ENCODE measurements at regions not wholly inside any gene's neighbourhood (a gene's known extent, or its start where the extent isn't known, plus 50 kb on each side); places are given as distances from the start of the nearest gene placed in this dataset.

- no peak overlapping the region for H3K4me3 ChIP-seq (ENCODE audit: low read length)
- TF ChIP-seq CTCF (conservative IDR thresholded peaks at IDR 0.05; ENCODE audit: low read depth, low read length) = no peak
- no peak for DNase-seq (ENCODE audit: low read depth)
Measured at GRCh38 chr1:102365071-102365470, 368.3 kb upstream of the OLFM3 start.

- no peak for TF ChIP-seq CTCF (conservative IDR thresholded peaks at IDR 0.05; ENCODE audit: low read depth, low read length)
- DNase-seq (ENCODE audit: low read depth) = no peak
- no peak overlapping the region for H3K4me3 ChIP-seq (ENCODE audit: low read length)
Measured at GRCh38 chr1:102336602-102337001, 339.9 kb upstream of the OLFM3 start.

GRCh38 chr1:102318104-102318806 is 321.5 kb upstream of the OLFM3 start:
- no peak overlapping the region for H3K4me3 ChIP-seq (ENCODE audit: low read length)
- TF ChIP-seq CTCF (conservative IDR thresholded peaks at IDR 0.05; ENCODE audit: low read depth, low read length) = no peak
- no peak for DNase-seq (ENCODE audit: low read depth)

DNA sequence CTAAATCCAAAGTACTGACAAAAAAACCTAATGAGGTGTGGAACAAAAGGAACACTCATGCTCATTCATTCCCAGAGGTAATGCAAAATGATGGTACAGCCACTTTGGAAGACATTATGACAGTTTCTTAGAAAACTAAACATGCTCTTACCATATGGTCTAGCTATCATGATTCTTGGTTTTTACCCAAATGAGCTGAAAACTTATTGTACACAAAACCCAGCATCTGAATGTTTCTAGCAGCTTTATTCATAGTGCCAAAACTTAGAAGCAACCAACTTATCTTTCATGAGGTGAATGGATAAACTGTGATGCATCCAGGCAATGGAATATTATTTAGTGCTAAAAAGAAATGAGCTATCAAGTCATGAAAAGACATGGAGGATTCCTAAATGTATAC is 318.4 kb upstream of the OLFM3 start:
- no peak for TF ChIP-seq CTCF (conservative IDR thresholded peaks at IDR 0.05; ENCODE audit: low read depth, low read length)
- H3K4me3 ChIP-seq (ENCODE audit: low read length) = no peak overlapping the region
- DNase-seq (ENCODE audit: low read depth) = no peak

DNA sequence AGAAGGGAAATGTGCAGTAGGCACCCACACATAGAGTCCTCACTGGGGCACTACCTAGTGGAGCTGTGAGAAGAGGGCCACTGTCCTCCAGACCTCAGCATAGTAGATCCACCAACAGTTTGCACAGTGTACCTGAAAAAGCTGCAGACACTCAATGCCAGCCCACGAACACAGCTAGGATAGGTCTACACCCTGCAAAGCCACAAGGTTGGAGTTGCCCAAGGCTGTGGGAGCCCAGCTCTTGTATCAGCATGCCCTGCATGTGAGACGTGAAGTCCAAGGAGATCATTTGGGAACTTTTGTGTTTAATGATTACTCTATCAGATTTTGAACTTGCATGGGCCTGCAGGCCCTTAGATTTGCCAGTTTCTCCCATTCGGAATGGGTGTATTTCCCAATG is 299.4 kb upstream of the OLFM3 start:
- TF ChIP-seq CTCF (conservative IDR thresholded peaks at IDR 0.05; ENCODE audit: low read depth, low read length) = no peak
- DNase-seq (ENCODE audit: low read depth) = no peak
- no peak overlapping the region for H3K4me3 ChIP-seq (ENCODE audit: low read length)

DNA sequence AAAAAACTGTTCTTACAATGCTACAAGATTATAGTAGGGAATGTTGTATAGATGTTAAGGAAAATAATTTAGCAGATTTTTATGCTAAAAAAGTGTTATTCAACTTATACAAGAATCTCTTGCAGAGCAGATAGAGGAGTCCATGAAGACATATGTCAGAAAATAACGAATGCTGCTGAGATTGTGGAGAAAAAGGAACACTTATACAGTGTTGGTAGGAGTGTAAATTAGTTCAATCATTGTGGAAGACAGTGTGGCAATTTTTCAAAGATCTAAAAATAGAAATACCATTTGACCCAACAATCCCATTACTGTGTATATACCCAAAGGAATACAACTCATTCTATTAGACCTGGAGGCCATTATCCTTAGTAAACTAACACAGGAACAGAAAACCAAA is 286.2 kb upstream of the OLFM3 start:
- H3K4me3 ChIP-seq (ENCODE audit: low read length) = no peak overlapping the region
- TF ChIP-seq CTCF (conservative IDR thresholded peaks at IDR 0.05; ENCODE audit: low read depth, low read length) = no peak
- no peak for DNase-seq (ENCODE audit: low read depth)

DNA sequence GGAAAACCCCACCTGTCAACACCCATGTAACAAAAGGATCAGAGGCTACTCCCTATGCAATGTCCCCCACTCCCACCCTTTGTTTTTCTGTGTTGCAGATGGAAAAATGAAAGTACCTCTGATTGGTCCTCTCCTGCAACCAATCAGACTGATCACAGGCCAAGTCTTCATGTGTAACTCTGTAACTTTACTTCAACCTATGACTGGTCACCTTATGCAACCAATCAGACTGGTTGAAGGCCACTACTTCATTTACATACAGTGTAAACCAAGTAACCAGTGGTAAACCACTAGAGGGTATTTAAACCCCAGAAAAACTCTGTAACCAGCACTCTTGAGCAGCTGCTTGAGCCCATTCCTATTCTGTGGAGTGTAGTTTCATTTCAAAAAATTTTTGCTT is 266.3 kb upstream of the OLFM3 start:
- no peak overlapping the region for H3K4me3 ChIP-seq (ENCODE audit: low read length)
- TF ChIP-seq CTCF (conservative IDR thresholded peaks at IDR 0.05; ENCODE audit: low read depth, low read length) = no peak
- no peak for DNase-seq (ENCODE audit: low read depth)

Measured in retinal pigment epithelial cell (primary cell).